Omental fat pad (tissue), 3 donors: ENCODE measurements at regions not wholly inside any gene's neighbourhood (a gene's known extent, or its start where the extent isn't known, plus 50 kb on each side); places are given as distances from the start of the nearest gene placed in this dataset.

Experiments
- ATAC-seq: fragments of 150-250 bp; one replicate; pipeline ENCODE4 v1.9.1; 2016; ENCODE audit warnings: mild to moderate bottlenecking, moderate library complexity; ENCODE audit not compliant: low FRiP score
- DNase-seq: peaks from one replicate; pipeline ENCODE4 v3.0.0-alpha.2; 2019; ENCODE audit warnings: low spot score
- TF ChIP-seq, protein P1 (sequence below), 3 donors: fragments of 450-650 bp; IDR thresholded peaks; one replicate each; pipeline ENCODE4 v1.5.1; 2016 to 2017; ENCODE audit warnings: antibody characterized with exemption in 3 of 3, mild to moderate bottlenecking in 3 of 3, moderate library complexity in 2 of 3

DNA sequence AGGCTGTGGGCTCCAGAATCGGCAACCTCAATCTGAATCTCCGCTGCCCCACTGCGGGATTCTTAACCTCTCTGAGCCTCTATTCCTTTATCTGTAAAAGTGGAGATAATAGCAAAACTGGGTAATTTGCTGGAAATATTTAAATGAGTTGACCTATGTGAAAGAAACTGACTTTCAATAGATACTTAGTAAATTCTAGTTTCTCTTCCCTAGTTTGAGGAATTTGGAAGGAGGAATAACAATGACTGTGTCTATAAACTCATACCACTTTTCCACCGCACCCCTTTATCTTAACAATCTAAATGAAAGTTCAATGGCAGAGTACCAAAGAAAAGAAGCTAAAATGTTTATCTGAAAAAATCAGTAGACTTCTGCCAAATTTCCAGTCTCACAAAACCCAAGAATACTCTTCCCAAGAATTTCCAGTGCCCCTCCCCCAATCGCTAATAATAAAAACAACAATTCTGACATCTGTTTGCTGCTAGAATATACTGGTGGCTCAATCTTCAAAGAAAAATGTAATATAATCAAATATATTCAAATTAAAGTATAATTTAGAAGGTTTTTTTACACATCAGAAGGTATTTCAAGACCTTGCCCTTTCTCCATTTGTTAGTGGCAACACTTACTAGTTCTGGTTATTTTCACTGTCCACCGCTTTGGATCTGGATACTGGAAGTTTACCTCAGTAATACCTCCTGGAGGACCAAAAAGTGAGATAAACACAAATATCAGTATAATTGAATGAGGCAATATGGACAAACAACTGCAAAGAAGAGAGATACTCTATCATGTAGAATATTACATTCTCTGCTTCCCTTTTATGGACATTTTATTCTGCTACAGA, 171.2 kb downstream of the LTN1 start:
- DNase-seq, result no peak
- TF ChIP-seq, protein P1, sequence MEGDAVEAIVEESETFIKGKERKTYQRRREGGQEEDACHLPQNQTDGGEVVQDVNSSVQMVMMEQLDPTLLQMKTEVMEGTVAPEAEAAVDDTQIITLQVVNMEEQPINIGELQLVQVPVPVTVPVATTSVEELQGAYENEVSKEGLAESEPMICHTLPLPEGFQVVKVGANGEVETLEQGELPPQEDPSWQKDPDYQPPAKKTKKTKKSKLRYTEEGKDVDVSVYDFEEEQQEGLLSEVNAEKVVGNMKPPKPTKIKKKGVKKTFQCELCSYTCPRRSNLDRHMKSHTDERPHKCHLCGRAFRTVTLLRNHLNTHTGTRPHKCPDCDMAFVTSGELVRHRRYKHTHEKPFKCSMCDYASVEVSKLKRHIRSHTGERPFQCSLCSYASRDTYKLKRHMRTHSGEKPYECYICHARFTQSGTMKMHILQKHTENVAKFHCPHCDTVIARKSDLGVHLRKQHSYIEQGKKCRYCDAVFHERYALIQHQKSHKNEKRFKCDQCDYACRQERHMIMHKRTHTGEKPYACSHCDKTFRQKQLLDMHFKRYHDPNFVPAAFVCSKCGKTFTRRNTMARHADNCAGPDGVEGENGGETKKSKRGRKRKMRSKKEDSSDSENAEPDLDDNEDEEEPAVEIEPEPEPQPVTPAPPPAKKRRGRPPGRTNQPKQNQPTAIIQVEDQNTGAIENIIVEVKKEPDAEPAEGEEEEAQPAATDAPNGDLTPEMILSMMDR (IDR thresholded peaks at IDR 0.05), result no peak
- no peak for ATAC-seq

DNA sequence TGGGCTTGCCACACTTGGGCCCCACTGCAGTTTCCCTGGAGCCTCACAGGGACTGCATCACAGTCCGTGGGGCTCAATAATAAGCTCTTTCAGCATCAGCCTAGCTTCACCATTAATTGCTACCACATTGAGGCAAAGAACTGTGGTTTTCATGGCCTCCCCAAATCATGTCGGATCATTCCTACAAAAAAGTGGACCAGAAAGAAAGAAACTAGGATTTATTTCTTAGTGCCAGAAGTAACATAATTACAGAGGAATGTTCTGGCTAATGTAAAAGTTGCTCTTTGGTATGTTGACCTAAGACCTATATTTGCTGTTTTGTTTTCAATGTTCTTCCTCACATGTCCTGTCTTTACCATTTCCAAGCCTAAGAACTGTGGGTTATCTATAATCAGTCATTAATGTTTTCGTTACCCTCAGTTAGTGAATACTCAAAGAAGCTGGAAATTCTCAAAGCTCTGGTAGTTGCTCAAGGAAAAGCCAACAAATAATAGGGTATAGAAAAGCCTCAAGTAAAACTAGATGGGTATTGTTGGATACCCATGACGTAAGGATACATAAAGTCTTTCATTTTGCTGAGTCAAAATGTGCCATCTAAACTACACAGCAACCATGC, 173.9 kb downstream of the LTN1 start:
- DNase-seq, result no peak
- ATAC-seq, result no peak
- TF ChIP-seq, protein P1 (IDR thresholded peaks at IDR 0.05), result no peak

DNA sequence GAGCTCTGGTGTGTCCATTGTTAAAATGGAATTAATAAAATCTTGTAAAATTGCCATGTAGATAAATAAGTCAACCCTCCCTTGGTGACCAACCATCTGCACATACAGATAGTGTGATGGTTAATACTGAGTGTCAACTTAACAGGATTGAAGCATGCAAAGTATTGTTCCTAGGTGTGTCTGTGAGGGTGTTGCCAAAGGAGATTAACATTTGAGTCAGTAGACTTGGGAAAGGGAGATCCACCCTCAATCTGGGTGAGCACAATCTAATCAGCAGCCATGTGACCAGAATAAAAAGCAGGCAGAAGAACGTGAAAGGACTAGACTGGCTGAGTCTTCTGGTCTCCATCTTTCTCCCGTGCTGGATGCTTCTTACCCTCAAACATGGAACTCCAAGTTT, 174.8 kb downstream of the LTN1 start:
- TF ChIP-seq, protein P1 (IDR thresholded peaks at IDR 0.05), result no peak
- no peak for DNase-seq
- no peak for ATAC-seq

DNA sequence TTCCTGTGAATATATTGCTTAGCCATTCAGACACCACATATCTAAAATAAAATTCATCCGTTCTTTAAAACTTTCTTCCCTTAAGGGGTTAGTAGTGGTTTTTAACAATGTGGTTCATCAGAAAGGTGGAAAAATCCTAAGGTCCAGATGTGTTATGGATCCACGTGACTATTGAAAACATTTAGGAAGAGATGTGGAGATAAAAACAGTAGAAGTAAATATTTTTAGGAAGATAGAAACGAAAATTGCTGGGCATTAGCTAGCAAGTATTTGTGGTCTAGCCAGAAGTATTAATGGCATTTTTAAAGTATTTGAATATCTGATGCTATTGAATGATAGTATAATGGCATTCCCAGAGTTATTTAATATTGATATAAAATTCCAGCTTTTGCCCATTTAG, 180.8 kb downstream of the LTN1 start:
- DNase-seq (no peak), ATAC-seq (no peak)
- TF ChIP-seq, protein P1 (IDR thresholded peaks at IDR 0.05), result no peak

DNA sequence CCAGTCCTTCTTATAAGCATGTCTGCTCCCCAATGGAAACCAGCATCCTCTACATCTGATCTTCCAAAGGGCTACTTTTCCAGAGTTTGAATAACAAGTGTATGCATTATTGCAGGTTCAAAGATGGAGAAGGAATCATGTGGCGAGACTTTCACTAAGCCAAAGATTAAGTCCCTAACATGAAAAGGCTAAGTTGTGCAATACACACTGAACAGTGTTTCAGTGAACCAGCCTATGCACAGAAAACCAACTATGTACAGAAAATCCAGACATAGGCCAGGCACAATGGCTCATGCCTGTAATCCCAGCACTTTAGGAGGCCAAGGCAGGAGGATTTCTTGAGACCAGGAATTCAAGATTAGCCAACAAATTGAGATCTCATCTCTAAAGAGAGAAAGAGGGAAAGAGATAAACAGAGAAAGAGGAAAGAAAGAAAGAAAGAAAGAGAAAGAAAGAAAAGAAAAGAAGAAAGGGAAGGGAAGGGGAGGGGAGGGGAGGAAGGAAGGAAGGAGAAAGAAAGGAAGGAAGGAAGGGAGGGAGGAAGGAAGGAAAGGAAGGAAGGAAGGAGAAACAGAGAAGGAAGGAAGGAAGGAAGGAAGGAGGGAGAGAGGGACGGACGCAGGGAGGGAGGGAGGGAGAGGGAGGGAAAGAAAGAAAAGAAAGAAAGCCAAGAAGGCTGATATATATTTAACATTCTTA, 181.7 kb downstream of the LTN1 start:
- ATAC-seq, result no peak

DNA sequence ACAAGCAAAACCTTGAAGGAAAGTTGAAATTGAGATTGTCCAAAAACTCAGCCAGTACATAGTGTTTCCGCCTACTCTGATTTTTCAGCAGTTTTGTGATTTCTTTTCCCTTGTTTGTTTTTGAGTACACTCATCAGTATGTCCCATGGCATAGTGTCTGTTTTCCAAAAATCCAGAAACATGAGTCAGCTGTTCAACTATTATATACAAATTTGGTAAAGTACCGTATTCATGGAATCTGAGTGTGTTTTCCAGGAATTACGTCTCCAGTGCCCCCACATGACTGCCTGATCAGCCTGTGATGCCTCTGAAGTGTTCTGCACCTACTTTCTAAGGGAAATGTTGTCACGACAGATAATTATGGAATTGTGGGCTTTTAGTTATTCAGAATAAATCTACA, 186.8 kb downstream of the LTN1 start:
- TF ChIP-seq, protein P1 (IDR thresholded peaks at IDR 0.05), result no peak
- DNase-seq (no peak), ATAC-seq (no peak)

More for the DNA sequence above, 181.7 kb downstream of the LTN1 start:
- TF ChIP-seq, protein P1 (IDR thresholded peaks at IDR 0.05), result no peak
- no peak for DNase-seq
